ENCODE measurements at regions not wholly inside any gene's neighbourhood (a gene's known extent, or its start where the extent isn't known, plus 50 kb on each side); places are given as distances from the start of the nearest gene placed in this dataset.
"Not testable (repeated sequence)": the region's sequence is repeated elsewhere in the genome, so short reads cannot be mapped to it uniquely, and the experiment has no call there.

DNA sequence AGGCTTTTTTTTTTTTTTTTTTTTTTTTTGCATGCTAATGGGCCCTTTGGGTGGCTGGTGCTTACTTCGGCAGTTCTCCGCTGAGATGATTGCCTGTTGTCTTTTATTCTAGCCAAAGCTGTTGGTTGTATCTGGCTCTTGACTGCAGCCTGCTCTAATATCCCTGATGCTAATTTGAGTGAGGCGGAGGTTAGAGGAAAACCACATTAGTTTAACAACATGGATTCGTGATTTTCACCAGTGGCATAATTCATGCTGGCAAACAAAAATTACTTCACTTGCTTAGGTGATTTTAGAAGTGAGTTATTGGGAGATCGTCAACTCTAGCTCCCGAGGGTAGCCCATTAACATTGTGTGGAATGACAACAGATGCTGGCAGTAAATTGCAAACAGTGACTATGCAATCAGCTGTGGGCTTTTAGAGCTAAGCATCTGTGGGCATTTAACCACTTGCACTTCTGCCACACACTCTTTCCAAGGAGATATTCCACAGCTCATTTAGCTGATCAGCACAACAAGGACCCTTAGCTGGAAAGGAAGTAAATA is 97.6 kb upstream of the ZDHHC17 start:
- no peak for DNase-seq

DNA sequence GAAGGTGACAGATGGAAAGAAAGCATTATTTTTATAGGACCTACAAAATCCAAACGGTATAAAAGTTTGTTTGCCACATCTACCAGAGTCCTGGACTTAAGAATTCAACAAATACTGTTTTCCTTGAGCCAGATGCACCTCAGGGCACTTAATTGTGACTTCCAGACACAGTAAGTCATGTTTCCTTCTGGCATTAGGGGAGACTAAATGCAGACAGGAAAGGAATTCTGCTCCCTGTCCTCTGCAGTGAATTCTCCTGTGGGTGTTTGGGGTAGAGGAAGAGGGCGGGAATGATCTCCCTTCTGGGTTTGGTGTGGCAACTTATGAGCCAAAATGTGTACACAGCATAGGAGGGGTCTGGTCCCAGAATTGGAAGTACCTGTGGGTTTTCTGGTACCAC is 93.9 kb upstream of the ZDHHC17 start:
- DNase-seq: no peak

DNA sequence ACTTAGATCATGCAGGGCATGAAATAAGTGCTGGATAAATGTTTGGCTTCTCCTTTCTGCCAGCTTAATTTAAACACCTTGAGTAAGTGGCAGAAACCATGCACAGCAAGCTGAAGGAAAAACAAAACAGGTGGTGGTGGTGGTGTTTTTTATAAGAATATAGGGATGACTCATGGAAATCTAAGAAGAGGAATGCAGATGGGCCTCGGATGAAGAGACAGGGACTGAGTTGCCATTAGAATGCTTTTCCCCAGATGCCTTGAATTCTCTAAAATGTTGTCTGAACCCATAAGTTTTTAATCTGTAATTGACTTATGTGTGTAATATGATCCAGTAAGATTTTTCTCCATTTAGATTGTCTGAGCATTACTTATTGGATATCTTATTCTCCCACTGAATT is 93.1 kb upstream of the ZDHHC17 start:
- no peak for DNase-seq

DNA sequence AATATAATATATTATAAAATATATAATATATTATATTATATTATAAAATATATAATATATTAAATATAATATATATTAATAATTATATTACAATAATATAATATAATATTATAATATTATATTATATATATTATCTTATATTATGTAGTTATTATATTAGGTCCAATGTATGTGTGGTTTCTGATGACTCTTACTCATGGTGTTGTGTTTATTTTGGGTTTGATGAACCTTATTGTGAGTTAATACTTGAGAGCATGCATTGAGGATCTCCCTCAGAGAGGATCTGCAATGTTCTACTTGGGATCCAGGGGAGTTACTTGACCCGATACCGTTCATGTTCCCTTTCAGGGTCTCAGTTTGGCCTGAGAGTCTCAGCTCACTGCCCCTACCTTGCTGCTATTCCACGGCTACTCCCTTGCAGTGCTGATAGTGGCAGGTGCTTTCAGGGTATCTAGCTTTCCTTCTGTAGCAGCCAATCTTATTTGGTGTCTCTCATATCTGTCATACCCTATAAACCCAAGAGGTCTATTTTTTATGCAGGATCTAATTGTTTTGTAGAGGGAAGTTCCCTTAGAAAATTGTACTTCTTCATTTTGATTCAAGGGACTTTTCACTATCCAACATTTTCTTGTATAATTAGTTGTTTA is 89.1 kb upstream of the ZDHHC17 start:
- no peak for DNase-seq

DNA sequence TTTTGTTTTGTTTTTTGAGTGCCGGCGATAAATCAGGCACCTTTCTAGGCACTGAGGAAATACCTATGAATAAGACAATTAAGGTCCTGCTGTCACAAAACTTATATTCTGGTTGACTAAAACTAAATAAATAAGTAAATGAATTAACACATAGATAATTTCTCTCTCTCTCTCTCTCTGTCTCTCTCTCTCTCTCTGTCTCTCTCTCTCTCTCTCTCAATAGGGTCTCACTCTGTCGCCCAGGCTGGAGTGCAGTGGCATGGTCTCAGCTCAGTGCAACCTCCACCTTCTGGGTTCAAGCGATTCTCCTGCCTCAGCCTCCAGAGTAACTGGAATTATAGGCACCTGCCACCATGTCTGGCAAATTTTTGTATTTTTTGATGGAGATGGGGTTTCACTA is 87.7 kb upstream of the ZDHHC17 start:
- DNase-seq: not testable (repeated sequence)

DNA sequence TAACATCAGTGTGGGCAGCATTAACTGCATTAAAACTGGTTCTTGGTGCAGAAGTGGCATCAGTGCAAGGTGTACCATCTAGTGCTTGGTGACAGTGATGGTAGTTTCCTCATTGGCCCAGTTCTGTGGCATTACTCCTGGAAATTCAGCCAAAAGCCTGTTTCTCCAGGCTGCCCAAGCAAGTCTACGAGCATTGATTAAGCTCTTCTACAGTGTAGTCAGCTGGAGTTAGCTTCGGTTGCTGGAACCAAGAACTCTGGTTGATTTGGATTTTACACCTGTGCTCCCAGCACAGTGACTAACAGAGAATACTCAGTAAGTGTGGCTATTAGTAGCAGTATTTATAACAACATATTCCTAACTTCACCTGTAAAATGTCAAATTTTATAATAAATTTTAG is 84.9 kb upstream of the ZDHHC17 start:
- no peak for DNase-seq

DNA sequence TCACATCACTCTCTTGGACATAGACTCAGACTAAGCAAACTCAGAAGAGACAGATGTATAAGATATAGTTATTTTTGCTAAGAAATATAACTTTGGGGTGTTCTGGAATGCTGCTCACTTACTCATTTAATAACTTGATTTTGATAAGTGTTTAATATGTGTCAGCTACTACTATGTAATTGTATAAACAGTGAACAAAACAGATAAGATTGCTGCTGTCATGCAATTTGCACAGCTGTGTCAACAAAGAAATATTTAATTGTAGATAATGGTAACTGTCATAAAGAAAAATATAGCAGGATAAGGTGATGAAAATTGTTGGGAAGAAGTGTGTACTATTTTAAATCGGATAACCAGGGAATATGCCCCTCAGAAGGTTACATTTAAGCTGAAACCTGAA is 84.1 kb upstream of the ZDHHC17 start:
- DNase-seq: no peak

DNA sequence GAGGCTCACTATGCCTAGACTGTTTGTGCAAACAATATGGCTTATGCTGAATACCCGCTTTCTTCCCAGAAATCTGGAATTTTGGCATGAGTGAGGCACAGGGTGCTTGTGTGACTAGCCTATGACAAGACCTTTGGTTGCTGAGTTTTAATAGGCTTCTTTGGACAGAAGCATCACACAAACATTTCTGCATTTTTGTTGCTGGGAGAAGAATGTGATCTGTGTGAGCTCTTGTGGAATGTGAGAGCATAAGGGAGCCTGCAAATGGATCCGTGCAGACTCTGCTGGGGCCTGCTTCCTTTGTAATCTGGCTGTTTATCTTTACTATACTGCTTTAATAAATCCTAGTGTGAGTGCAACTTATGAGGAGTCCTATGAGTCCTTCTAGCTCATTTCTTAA is 83.0 kb upstream of the ZDHHC17 start:
- no peak for DNase-seq

DNA sequence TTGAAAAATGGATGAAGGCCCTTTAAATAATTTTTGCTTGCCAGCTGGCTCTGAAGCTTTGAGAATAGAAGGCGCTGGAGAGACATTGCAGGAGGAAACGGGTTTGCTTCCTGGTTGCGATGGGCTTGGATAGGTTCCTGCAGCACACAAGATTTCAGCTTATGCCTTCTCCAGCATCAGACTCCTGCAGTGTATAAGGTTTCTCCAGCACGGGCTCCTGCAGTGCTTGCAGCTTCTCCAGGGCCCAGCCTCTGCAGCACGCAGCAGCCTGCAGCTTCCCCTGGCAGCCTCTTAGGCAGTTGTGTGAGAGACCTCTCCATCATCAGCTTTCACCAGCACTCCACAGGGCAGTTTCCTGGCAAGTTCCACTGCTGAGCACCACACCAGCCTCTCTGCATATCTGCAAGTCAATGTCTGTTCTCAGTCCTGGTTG is 78.7 kb upstream of the ZDHHC17 start:
- DNase-seq: no peak

DNA sequence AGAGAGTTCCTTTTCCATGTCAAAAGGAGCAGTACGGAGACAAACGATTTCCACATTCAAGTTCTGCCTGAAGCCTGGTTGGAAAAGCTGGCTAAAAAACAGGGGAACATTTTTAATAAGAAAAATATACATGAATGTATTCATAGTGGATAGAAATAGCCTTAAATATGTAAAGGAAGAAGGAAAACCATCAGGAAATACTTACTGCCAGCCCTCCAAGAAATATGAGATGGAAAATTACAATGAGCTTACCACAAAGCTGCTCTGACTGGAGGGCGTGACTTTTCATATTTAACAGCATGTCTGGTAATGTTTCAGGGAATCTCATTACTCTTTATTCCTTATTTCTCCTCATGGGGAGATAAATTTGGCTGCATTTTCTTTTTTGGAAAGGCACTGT is 75.9 kb upstream of the ZDHHC17 start:
- DNase-seq: no peak

DNA sequence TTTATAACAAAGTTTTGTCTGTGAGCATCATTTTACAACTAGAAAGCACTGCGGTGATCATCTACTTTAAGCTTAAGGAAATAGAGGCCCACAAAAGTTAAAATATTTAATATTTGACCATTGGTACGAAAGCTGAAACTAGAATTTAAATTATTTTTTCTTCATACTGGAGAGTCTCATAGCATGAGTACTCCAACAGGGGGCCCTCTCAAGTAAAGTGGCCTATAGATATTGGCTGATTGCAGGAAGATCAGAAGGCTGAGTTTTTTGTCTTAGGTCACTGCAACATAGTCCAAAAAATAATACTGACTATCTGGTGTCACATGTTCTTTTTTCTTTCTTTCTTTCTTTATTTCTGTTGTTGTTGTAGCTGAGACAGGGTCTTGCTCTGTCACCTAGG is 75.3 kb upstream of the ZDHHC17 start:
- no peak for DNase-seq

DNA sequence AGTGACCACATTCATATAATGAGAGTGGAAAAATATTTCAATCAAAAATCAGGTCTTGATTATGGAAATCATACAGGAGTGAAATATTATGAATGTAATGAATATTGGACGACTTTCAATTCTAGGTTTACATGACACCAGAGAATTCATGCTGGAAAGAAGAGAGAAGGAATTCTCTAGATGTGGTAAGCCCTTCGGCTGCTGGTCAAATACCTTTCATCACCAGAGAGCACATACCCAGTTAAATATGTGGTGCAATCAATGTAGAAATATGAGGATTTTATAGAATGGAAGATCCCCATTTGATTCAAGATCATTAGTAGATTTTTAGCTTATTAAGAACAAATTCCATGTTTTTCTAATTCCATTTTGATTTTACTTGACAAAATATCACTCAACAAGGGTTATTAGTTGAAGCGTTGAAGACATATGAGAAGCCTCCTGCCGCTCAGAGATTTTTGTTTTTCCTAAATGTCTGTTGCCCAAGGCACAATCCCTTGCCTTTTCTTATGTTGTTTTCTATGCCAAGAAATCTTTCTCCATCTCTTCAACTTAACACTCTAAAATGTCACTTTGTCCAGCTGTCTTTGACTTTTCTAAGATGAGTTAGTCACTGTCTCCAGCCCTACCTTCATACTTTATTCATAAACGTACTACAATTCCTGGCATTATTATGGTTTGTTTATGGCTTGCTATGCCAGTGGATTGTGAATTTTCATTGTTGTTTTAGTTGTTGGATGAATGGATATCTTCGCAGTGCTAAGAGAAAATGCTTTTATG is 72.8 kb upstream of the ZDHHC17 start:
- no peak for DNase-seq

DNA sequence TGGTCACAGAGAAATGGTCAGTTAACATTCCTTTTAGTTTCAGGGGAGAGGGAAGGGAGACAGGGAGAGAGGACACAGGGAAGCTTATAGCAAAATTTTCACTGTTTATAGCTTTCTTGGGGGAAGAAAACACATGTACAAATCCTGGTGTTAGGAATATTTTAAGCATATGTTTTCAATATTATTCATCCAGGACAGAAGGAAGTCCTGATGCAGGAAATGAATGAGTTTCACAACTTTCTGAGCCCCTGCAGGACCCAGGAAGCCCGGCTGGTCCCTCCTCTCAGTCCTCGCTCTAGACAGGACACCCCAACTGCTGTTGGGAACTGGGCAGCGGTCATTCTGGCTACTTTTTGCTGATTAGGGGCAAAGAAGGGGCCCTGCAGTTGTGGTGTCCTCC is 71.1 kb upstream of the ZDHHC17 start:
- no peak for DNase-seq

DNA sequence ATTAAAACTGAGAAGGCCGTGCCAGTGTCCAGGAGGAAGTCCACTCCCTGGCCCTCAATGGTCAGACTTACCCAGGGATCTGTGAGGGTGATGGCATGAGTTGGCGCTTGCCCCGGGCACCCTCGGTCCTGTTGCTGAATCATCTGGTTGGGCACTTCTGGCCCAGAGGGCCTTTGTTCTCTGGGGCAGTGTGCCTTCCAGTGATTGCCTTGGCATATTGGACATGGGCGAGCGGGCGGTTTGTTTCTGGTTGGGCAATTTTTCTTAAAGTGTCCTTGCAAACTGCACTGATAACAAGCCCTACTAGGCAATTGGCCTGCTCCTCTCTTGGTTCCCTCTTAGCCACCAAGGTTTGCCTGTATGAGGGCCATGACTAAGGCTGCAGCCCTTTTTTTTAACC is 69.5 kb upstream of the ZDHHC17 start:
- DNase-seq: no peak

DNA sequence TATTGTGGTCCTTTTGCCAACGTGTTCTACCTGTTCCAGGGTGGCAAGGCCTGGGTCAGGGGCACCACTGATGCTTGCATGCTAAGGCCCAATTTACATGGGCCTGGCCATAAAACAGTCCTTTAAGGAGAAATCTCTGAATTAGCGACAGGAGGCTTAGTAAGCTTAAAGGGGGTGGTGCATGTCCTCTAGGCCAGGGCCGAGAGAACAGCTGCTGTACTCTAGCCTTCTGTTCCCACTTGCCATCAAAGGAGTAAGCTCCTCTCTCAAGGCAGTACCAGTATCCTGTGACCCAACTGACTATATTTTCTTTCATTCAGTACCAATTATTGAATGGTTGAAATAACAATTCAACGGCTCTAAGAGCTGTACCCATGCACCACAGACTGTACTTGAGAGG is 67.7 kb upstream of the ZDHHC17 start:
- no peak for DNase-seq

DNA sequence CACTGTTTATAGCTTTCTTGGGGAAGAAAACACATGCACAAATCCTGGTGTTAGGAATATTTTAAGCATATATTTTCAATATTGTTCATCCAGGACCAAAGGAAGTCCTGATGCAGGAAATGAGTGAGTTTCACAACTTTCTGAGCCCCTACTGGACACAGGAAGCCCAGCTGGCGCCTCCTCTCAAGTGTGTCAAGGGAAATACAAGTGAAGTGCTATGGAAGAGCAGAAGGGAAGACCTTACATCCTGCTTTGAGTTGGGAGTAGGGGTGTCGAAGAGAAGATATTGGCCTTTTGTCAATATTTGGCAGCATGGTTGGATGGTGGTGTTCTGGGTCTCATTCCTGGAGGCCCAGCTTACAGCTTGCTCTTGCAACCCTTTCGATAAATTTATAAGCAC is 66.1 kb upstream of the ZDHHC17 start:
- no peak for DNase-seq

DNA sequence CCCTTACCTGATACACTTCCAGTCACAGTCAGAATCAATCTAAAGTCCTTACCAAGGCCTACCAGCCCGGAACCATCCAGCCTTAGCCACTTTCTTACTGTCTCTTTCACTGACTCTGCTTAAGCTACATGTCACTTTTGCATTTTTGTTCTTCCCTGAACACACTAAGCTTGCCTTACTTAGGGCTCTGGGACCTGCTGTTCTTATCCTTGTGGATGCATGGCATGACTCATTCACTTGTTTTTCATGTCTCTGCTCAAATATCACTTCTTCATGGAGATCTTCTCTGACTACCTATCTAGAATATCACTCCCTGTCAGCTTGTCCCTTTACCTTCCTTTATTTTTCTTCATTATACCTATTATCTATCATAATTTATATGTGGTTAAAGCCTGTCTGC is 65.6 kb upstream of the ZDHHC17 start:
- no peak for DNase-seq

DNA sequence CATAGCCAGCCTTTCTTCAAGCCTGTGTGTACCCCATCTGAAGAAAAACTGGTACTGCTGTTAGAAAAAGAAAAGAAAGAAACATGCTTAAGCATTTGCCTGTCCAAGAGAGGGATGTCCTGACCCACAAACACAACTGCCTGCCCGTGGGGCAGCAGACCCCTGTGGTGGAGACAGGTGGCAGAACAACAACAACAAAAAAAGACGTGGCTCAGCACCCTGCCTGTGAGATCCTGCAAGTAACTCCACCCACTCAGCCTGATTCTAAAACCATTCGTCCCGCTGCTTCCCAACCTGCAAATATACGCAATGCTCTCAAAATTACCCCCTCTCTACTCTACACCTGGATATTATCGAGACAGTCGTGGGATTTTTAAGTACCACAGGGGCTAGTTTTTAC is 64.9 kb upstream of the ZDHHC17 start:
- DNase-seq: no peak

DNA sequence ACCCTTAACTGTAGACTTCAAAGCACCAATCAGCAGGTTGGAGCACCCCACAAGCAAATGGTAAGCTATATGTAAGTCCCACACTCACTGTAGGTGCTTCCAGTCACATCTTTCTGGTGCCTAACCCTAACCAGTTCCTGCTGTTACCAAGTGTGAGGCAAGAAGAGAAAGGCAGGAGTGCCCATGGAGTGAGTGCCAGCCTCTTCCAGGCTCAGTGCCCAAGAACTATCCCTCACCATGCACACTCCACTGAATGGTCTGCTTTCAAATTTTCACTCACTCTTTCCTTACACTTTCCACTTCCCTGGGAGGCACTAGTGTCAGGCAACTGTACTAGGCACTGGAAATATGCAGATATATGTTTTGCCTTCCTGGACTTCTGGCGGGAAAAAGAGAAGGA is 62.2 kb upstream of the ZDHHC17 start:
- no peak for DNase-seq

DNA sequence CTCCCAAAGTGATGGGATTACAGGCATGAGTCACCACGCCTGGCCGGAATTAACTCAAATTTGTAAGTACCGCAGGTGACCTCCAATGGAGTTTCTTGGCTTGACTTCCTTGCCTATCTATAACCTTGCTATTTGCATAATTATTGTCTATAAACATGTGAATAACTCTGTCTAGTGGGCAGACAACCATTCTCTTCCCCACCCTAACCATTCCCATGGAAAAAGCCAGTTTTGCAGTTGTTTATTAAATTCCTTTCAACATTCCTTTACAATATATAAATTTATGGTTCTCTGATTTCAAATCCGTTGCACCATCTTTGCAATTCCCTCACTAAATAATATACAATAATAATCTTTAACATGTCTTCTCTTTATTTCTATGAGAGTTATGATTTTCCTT is 61.0 kb upstream of the ZDHHC17 start:
- DNase-seq: no peak

DNA sequence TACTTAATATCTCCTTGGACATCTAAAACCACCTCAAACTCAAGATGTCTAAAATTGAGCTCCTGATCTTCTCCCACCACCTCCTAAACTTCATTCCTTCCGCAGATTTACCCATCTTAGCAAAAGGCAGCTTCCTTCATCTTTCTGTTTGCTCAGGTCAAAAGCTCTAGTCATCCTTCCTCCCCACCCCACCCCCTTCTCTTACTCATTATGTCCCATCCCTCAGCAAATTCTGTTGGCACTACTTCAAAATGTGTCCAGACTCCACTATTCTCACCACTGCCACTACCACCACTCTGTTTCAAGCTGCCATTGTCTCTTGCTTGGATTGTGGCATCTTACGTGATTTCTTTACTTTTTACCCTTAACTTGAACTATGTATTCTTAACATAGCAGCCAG is 59.2 kb upstream of the ZDHHC17 start:
- no peak for DNase-seq

DNA sequence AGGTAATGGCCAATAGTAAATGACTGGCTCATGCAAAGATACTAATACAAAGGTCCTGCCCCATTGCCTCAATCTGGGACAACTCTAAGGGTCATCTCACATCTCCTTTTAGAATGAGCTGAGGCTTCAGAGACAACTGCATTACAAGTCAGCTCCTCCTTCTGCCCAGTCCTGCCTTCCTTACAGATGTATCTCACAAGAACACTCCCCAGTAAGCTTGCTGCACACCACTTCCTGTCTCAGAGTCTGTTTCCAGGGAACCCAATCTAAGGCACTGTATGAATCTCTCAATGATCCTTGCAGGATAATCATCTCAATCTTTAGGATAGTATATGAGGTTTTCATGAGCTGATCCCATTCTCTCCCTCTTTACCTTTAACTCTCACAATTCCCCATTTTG is 57.8 kb upstream of the ZDHHC17 start:
- no peak for DNase-seq

DNA sequence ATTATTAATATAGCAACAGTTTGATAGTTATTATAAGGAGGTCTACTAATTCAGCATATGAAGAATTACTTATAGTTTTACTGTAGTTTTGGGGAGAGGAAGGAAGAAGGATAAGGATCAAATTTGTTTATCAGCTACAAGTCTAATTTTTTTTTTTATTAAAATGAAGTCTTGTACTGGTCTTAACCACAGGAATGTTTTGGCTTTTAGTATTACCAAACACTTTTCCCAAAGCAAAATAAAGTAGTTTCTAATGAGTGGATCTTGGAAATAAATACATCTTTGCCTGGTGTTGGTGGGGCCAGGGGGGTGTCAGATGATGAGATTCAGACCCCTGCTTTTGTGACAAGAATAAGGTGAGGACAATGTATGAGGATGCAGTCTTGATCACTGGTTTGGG is 57.2 kb upstream of the ZDHHC17 start:
- DNase-seq: no peak

DNA sequence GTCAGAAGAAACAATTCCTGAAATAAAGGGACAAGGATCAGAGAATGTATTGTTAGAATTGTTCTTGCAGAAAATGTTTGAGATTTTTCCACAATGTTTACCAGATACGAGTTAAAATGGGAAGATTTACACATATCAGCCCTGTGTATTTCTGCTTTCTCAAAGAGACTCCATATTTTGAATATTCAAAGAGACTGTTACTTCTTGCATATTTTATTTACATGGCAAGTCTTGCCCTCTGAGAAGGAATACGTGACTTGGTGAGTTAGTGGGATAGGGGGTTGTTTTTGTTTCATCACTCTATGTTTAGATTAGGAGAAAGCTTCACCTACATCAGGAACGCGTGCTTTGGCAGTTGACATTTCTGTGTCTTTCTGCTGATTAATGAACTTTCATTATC is 56.1 kb upstream of the ZDHHC17 start:
- no peak for DNase-seq

DNA sequence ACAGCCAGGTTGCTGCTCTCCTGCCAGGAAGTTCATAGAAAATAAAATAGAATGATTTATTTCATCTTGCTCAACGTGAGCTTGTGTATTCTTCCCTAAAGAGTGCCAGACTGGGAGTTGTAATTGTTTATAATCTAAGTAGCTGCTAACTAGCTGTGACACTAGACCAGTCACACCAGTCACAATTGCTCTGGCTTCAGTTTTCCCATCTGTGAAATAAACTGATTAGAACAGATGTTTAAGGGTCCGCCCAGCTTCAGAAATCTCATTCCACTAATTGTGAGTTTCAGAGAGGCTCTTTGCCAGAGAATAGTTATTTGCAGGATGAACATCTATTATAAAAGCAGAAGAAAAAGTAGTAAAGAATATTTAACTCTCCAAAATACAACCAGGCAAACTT is 55.6 kb upstream of the ZDHHC17 start:
- DNase-seq: no peak
